H1 (cell line): ENCODE measurements at regions not wholly inside any gene's neighbourhood (a gene's known extent, or its start where the extent isn't known, plus 50 kb on each side); places are given as distances from the start of the nearest gene placed in this dataset.

ENCODE experiments used
- CHD2 ChIP-seq: IDR thresholded peaks from 2 replicates; pipeline ENCODE4 v1.6.1; 2012; ENCODE audit warnings: low read length, improper control_type of control experiment
- TAF1 ChIP-seq: IDR thresholded peaks from 2 replicates; pipeline ENCODE4 v1.6.1; 2011; ENCODE audit warnings: mild to moderate bottlenecking, low read depth, low read length
- TCF12 ChIP-seq: IDR thresholded peaks from 2 replicates; pipeline ENCODE4 v1.6.1; 2011; ENCODE audit warnings: low read depth, mild to moderate bottlenecking, low read length
- TEAD4 ChIP-seq: IDR thresholded peaks from 2 replicates; pipeline ENCODE4 v1.6.1; 2012; ENCODE audit warnings: low read depth, low read length, inconsistent platforms, mixed read lengths

DNA sequence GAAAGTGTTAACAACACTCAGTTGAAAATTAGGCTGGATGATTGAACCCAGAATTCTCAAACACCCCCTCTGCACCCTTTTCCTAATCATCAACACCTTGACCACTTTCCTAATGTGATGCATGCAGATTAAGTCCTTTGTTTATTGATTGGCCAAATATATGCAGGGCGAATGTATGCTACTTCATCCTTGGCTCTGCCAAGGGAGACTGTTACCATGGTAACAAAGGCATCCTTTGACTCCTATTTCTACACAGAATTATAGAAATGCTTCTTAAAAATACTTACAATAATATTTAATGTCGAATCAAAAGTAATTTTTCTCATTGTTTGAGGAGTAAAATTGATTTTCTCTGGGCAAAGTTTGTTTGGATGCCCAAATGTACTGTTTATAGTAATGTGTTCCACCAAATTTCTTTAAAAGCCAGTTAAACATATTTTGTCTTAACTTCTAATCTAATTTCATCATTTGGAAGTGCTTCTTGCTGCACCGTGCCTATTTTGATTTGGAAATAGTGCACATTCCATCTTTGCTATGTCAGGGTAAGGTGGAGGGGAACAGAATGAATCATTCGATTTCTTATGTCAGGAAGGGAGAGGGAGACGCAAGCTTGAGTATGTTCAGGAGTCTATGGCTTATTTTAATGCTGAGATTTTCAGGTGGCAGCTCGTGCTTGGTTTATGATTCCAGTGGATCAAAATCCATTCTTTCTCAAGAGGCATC is 1384.3 kb upstream of the WWC1 start:
- TF ChIP-seq TEAD4 = no peak
- no peak for TF ChIP-seq CHD2
- TF ChIP-seq TAF1 = no peak
- no peak for TF ChIP-seq TCF12
